ENCODE measurements at regions not wholly inside any gene's neighbourhood (a gene's known extent, or its start where the extent isn't known, plus 50 kb on each side); places are given as distances from the start of the nearest gene placed in this dataset.

DNA sequence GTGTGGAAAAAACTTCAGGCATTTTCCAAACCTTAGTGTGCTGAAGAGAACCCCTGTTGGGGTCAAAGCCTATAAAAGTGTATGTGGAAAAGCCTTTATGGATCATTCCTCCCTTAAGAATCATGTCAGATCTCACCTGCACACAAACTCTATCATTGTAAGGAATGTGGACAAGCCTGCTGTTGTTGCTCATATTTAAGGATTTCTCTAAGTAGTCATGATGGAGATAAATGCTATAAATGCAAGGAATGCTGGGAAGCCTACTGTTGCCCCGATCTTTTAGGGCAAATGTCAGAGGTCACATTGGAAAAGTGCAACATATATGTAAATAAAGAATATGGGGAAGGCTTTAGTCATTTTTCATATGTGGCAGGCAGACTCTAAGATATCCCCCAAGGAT is 129.5 kb downstream of the ICOS start:
- Histone ChIP-seq H2AFZ (ENCODE audit: low read length) (no peak overlapping the region), H3K4me1 (ENCODE audit: insufficient read depth, low read length, poor library complexity, severe bottlenecking) (no peaks in the 10 kb centered on the region), H3F3A (ENCODE audit: low read depth) (no peaks in the 10 kb centered on the region), H3K9me2 (replicated peaks; ENCODE audit: low read depth, low read length) (no peaks in the 10 kb centered on the region), H4K20me1 (ENCODE audit: insufficient read depth, low read length, poor library complexity, severe bottlenecking) (no peaks in the 10 kb centered on the region), H3K9ac (ENCODE audit: low read depth, low read length, poor library complexity, severe bottlenecking) (no peak overlapping the region), H3K4me2 (ENCODE audit: low read depth, low read length, poor library complexity, severe bottlenecking) (no peak overlapping the region), H3K4me3 (ENCODE audit: low read length, poor library complexity, severe bottlenecking) (no peak overlapping the region), H3K36me3 (ENCODE audit: insufficient read depth, low read length) (no peaks in the 10 kb centered on the region), H3K9me3 (ENCODE audit: insufficient read depth, low read depth, low read length) (no peaks in the 10 kb centered on the region), H3K27me3 (ENCODE audit: insufficient read depth, low read length, poor library complexity, severe bottlenecking) (no peaks in the 10 kb centered on the region), H3K79me2 (ENCODE audit: insufficient read depth, low read length) (no peaks in the 10 kb centered on the region)
- TF ChIP-seq EZH2phosphoT487 (IDR thresholded peaks at IDR 0.05; ENCODE audit: borderline replicate concordance), result no peak
- TF ChIP-seq, protein P1, sequence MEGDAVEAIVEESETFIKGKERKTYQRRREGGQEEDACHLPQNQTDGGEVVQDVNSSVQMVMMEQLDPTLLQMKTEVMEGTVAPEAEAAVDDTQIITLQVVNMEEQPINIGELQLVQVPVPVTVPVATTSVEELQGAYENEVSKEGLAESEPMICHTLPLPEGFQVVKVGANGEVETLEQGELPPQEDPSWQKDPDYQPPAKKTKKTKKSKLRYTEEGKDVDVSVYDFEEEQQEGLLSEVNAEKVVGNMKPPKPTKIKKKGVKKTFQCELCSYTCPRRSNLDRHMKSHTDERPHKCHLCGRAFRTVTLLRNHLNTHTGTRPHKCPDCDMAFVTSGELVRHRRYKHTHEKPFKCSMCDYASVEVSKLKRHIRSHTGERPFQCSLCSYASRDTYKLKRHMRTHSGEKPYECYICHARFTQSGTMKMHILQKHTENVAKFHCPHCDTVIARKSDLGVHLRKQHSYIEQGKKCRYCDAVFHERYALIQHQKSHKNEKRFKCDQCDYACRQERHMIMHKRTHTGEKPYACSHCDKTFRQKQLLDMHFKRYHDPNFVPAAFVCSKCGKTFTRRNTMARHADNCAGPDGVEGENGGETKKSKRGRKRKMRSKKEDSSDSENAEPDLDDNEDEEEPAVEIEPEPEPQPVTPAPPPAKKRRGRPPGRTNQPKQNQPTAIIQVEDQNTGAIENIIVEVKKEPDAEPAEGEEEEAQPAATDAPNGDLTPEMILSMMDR (conservative IDR thresholded peaks at IDR 0.05; ENCODE audit: low read length), result no peak

DNA sequence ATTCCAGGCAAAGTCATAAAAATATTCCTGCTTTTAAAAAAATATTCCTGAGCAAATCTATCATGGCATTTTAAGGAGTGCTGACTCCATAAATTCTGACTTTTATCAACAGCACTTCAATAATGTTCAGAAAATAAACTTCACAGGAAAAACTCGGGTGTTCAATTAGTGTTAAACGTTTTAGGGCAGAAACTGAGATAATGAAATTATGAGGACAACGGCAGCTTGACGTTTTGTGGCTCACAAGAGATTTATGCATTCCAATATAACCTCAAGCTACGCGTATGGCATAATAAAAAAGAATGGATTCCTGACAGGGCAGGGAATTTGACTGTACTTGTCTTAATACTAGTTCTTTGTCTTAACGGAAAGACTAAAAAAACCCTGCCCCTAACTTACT is 133.2 kb downstream of the ICOS start:
- H3K9me2 ChIP-seq (replicated peaks; ENCODE audit: low read depth, low read length), result no peaks in the 10 kb centered on the region
- no peak overlapping the region for H3K9ac ChIP-seq (ENCODE audit: low read depth, low read length, poor library complexity, severe bottlenecking)
- no peaks in the 10 kb centered on the region for H3K27me3 ChIP-seq (ENCODE audit: insufficient read depth, low read length, poor library complexity, severe bottlenecking)
- no peaks in the 10 kb centered on the region for H3K9me3 ChIP-seq (ENCODE audit: insufficient read depth, low read depth, low read length)
- no peak overlapping the region for H2AFZ ChIP-seq (ENCODE audit: low read length)
- no peaks in the 10 kb centered on the region for H3F3A ChIP-seq (ENCODE audit: low read depth)
- H3K36me3 ChIP-seq (ENCODE audit: insufficient read depth, low read length), result no peaks in the 10 kb centered on the region
- H3K4me3 ChIP-seq (ENCODE audit: low read length, poor library complexity, severe bottlenecking), result no peak overlapping the region
- H3K4me2 ChIP-seq (ENCODE audit: low read depth, low read length, poor library complexity, severe bottlenecking), result no peak overlapping the region
- no peaks in the 10 kb centered on the region for H4K20me1 ChIP-seq (ENCODE audit: insufficient read depth, low read length, poor library complexity, severe bottlenecking)
- no peaks in the 10 kb centered on the region for H3K4me1 ChIP-seq (ENCODE audit: insufficient read depth, low read length, poor library complexity, severe bottlenecking)
- H3K79me2 ChIP-seq (ENCODE audit: insufficient read depth, low read length), result no peaks in the 10 kb centered on the region
- TF ChIP-seq EZH2phosphoT487 (IDR thresholded peaks at IDR 0.05; ENCODE audit: borderline replicate concordance), result no peak
- TF ChIP-seq, protein P1 (conservative IDR thresholded peaks at IDR 0.05; ENCODE audit: low read length), result no peak

DNA sequence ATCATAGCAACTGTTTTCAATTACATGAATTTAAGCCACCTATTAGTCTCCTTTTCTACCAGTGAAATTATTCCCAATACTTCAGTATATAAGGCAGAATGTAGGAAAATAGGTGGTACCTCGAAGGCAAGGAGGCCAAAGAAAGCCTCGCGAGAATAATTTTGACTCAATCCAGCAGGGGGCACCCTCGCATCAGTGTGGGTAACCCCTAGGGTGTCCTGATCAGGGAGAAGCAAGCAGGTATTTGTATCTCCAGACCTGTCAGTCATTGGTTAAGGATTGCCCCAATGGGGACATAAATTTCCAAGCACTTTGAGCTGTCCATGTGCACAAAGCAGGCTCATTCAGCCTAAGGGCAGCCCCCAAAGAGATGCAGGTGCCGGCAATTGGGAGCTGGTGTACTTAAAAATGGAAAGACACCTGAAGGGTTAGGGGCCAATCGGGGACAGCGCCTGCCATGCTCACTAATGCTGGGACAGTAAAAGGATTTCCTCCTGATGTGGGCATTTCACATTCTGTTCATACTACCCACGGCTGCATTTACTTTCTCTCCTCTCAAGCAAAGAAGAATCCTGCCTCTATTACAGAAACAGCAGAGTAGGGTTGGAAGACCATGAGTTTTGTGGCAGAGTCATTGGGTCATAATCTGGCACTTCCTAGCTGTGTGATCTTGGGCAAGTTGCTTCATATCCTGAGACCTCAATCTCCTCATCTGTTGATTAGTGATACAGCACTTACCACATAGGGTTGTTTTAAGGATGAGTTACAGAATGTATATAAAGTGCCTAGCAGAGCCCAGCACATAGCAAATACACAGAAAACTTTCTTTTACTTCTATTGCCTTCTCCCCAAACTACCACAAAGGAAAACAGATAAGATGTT is 136.1 kb downstream of the ICOS start:
- H3F3A ChIP-seq (ENCODE audit: low read depth), result no peaks in the 10 kb centered on the region
- no peaks in the 10 kb centered on the region for H3K4me1 ChIP-seq (ENCODE audit: insufficient read depth, low read length, poor library complexity, severe bottlenecking)
- no peak for TF ChIP-seq EZH2phosphoT487 (IDR thresholded peaks at IDR 0.05; ENCODE audit: borderline replicate concordance)
- TF ChIP-seq, protein P1 (conservative IDR thresholded peaks at IDR 0.05; ENCODE audit: low read length), result peak; percentile 85
- no peaks in the 10 kb centered on the region for H3K9me2 ChIP-seq (replicated peaks; ENCODE audit: low read depth, low read length)
- H3K4me2 ChIP-seq (ENCODE audit: low read depth, low read length, poor library complexity, severe bottlenecking), result no peak overlapping the region
- H3K9me3 ChIP-seq (ENCODE audit: insufficient read depth, low read depth, low read length), result no peaks in the 10 kb centered on the region
- H2AFZ ChIP-seq (ENCODE audit: low read length), result no peak overlapping the region
- no peak overlapping the region for H3K9ac ChIP-seq (ENCODE audit: low read depth, low read length, poor library complexity, severe bottlenecking)
- no peaks in the 10 kb centered on the region for H3K36me3 ChIP-seq (ENCODE audit: insufficient read depth, low read length)
- H3K27me3 ChIP-seq (ENCODE audit: insufficient read depth, low read length, poor library complexity, severe bottlenecking), result no peaks in the 10 kb centered on the region
- H3K4me3 ChIP-seq (ENCODE audit: low read length, poor library complexity, severe bottlenecking), result no peak overlapping the region
- H3K79me2 ChIP-seq (ENCODE audit: insufficient read depth, low read length), result no peaks in the 10 kb centered on the region
- H4K20me1 ChIP-seq (ENCODE audit: insufficient read depth, low read length, poor library complexity, severe bottlenecking), result no peaks in the 10 kb centered on the region
